SK-N-SH (cell line): ENCODE measurements at regions not wholly inside any gene's neighbourhood (a gene's known extent, or its start where the extent isn't known, plus 50 kb on each side); places are given as distances from the start of the nearest gene placed in this dataset.

Experiments
- CTCF ChIA-PET: fragments of 300-600, 350-600 bp; formaldehyde crosslinking; extraction: SDS; loops from one replicate; lab custom pipeline; 2021; lab: Yijun Ruan, JAX
- POLR2A ChIA-PET: fragments of 350-600 bp; sonication (Branson Sonifier 250); formaldehyde crosslinking; extraction: SDS; loops from one replicate; lab custom pipeline; 2020; ENCODE audit warnings: antibody characterized with exemption, inconsistent platforms; lab: Yijun Ruan, JAX
- DNase-seq: peaks from one replicate; pipeline ENCODE4 v3.0.0; 2012
- H2AFZ ChIP-seq: fragments of 200-600 bp; sonication (generic); 2 replicates; pipeline ENCODE4 v1.8.1; 2016; ENCODE audit warnings: antibody characterized with exemption, mild to moderate bottlenecking, low read depth
- H3F3A ChIP-seq: fragments of 200-600 bp; sonication (generic); replicated peaks from 2 replicates; pipeline ENCODE3; 2016; ENCODE audit warnings: antibody characterized with exemption, mild to moderate bottlenecking; ENCODE audit not compliant: insufficient read depth
- H3K27ac ChIP-seq, 2 experiments: fragments of 200-500 bp in 1 of 2; fragments of 200-600 bp in 1 of 2; sonication (Bioruptor generic) in 1 of 2; sonication (generic), shearing (Covaris generic) in 1 of 2; 2 replicates each; pipeline versions ENCODE4 v1.5.1 to v1.6.1; 2014 to 2016; ENCODE audit warnings: low read depth in 2 of 2, inconsistent platforms in 1 of 2, low read length in 1 of 2, mild to moderate bottlenecking in 1 of 2, mixed read lengths in 1 of 2
- H3K27me3 ChIP-seq: fragments of 200-600 bp; sonication (generic), shearing (Covaris generic); 2 replicates; pipeline ENCODE4 v1.6.1; 2016; ENCODE audit warnings: mixed run types; ENCODE audit not compliant: insufficient read depth
- H3K36me3 ChIP-seq, 2 experiments: fragments of 200-500 bp in 1 of 2; fragments of 200-600 bp in 1 of 2; sonication (Bioruptor generic) in 1 of 2; sonication (generic) in 1 of 2; replicated peaks in 1 of 2; 2 replicates each; pipeline versions ENCODE3 to v1.5.1; 2014 to 2016; ENCODE audit warnings: low read length in 1 of 2, mild to moderate bottlenecking in 1 of 2; ENCODE audit not compliant: insufficient read depth in 2 of 2, control insufficient read depth in 1 of 2
- H3K4me1 ChIP-seq, 2 experiments: fragments of 200-500 bp in 1 of 2; fragments of 200-600 bp in 1 of 2; sonication (Bioruptor generic) in 1 of 2; sonication (generic), shearing (Covaris generic) in 1 of 2; 2 replicates each; pipeline versions ENCODE4 v1.5.1 to v1.6.1; 2014 to 2016; ENCODE audit warnings: low read depth in 1 of 2, low read length in 1 of 2, mixed run types in 1 of 2; ENCODE audit not compliant: insufficient read depth in 2 of 2, control insufficient read depth in 1 of 2
- H3K4me2 ChIP-seq: fragments of 200-600 bp; sonication (generic), shearing (Covaris generic); 2 replicates; pipeline ENCODE4 v1.6.1; 2017; ENCODE audit warnings: mixed run types
- H3K4me3 ChIP-seq, 2 experiments: fragments of 200-500 bp in 1 of 2; fragments of 200-600 bp in 1 of 2; sonication (Bioruptor generic) in 1 of 2; sonication (generic), shearing (Covaris generic) in 1 of 2; 2 replicates each; pipeline versions ENCODE4 v1.5.1 to v1.8.1; 2014 to 2016; ENCODE audit warnings: low read depth in 2 of 2, inconsistent platforms in 1 of 2, low read length in 1 of 2, mild to moderate bottlenecking in 1 of 2, mixed read lengths in 1 of 2, moderate library complexity in 1 of 2
- H3K79me2 ChIP-seq: fragments of 200-600 bp; sonication (generic); 2 replicates; pipeline ENCODE4 v1.8.1; 2017; ENCODE audit warnings: mild to moderate bottlenecking; ENCODE audit not compliant: insufficient read depth
- H3K9ac ChIP-seq: fragments of 200-600 bp; sonication (generic); 2 replicates; pipeline ENCODE4 v1.6.1; 2017; ENCODE audit warnings: mixed run types
- H3K9me2 ChIP-seq: fragments of 200-600 bp; sonication (generic); 2 replicates; pipeline ENCODE4 v1.6.1; 2017; ENCODE audit warnings: mixed run types
- H3K9me3 ChIP-seq: fragments of 200-600 bp; sonication (generic); 2 replicates; pipeline ENCODE4 v1.6.1; 2017; ENCODE audit warnings: mixed run types, mild to moderate bottlenecking, moderate library complexity
- H4K20me1 ChIP-seq: fragments of 200-600 bp; sonication (generic); 2 replicates; pipeline ENCODE4 v1.6.1; 2017; ENCODE audit warnings: mild to moderate bottlenecking, mixed run types; ENCODE audit not compliant: insufficient read depth
- CTCF ChIP-seq: fragments of 200-600 bp; sonication (generic); IDR thresholded peaks from 2 replicates; pipeline ENCODE4 v1.6.1; 2017; ENCODE audit warnings: antibody characterized with exemption, mild to moderate bottlenecking, moderate library complexity
- ELF1 ChIP-seq: IDR thresholded peaks from 2 replicates; pipeline ENCODE4 v1.4.0; 2012
- EZH2phosphoT487 ChIP-seq: fragments of 200-600 bp; sonication (generic); IDR thresholded peaks from 2 replicates; pipeline ENCODE4 v1.6.1; 2017; ENCODE audit warnings: low read depth, mixed run types, mild to moderate bottlenecking, antibody characterized with exemption, moderate library complexity, borderline replicate concordance
- FOSL2 ChIP-seq: IDR thresholded peaks from 2 replicates; pipeline ENCODE4 v1.4.0; 2012; ENCODE audit warnings: low read depth, mild to moderate bottlenecking, moderate library complexity, borderline replicate concordance
- GABPA ChIP-seq: IDR thresholded peaks from 2 replicates; pipeline ENCODE4 v1.4.0; 2012; ENCODE audit warnings: low read depth, mild to moderate bottlenecking
- MAX ChIP-seq: IDR thresholded peaks from 2 replicates; pipeline ENCODE4 v1.4.0; 2012; ENCODE audit warnings: low read depth
- MXI1 ChIP-seq: IDR thresholded peaks from 2 replicates; pipeline ENCODE4 v1.6.1; 2012; ENCODE audit warnings: mild to moderate bottlenecking, low read depth, low read length, improper control_type of control experiment
- NRF1 ChIP-seq: IDR thresholded peaks from 2 replicates; pipeline ENCODE4 v1.6.1; 2012; ENCODE audit warnings: low read depth, mild to moderate bottlenecking, low read length
- POLR2AphosphoS5 ChIP-seq: IDR thresholded peaks from 2 replicates; pipeline ENCODE4 v1.6.1; 2012; ENCODE audit warnings: low read depth, low read length
- RAD21 ChIP-seq: IDR thresholded peaks from 2 replicates; pipeline ENCODE4 v1.6.1; 2012; ENCODE audit warnings: mild to moderate bottlenecking, low read length
- TCF12 ChIP-seq: IDR thresholded peaks from 2 replicates; pipeline ENCODE4 v1.4.0; 2012
- TEAD4 ChIP-seq: IDR thresholded peaks from 2 replicates; pipeline ENCODE4 v1.4.0; 2012; ENCODE audit warnings: mild to moderate bottlenecking, borderline replicate concordance; ENCODE audit not compliant: insufficient read depth
- WGBS: methylation state at CpG from one replicate; pipeline ENCODE4 v1.1.6; 2017; ENCODE audit warnings: low lambda C conversion rate; 5-methylcytosine and 5-hydroxymethylcytosine counted together

- Histone ChIP-seq H3K4me2 (no peak overlapping the region), H3K36me3 (no peaks in the 10 kb centered on the region), H2AFZ (no peak overlapping the region), H3K27me3 (no peaks in the 10 kb centered on the region), H3K4me1 (no peaks in the 10 kb centered on the region), H3K9me2 (no peaks in the 10 kb centered on the region), H3K79me2 (no peaks in the 10 kb centered on the region), H3K27ac (no peak overlapping the region), H3F3A (no peaks in the 10 kb centered on the region), H3K9ac (no peak overlapping the region), H3K9me3 (no peaks in the 10 kb centered on the region), H4K20me1 (no peaks in the 10 kb centered on the region), H3K4me3 (no peak overlapping the region)
- no peak for TF ChIP-seq TCF12
- no peak for TF ChIP-seq ELF1
- TF ChIP-seq MAX, result no peak
- no peak for TF ChIP-seq EZH2phosphoT487
- no peak for TF ChIP-seq NRF1
- 72% methylated on average over 3 of the region's 3 CpGs for WGBS
- POLR2A ChIA-PET, result no interaction called here
- CTCF ChIA-PET, result no interaction called here
- DNase-seq, result no peak
Measured at GRCh38 chr1:105208581-105208980, 1458.9 kb downstream of the AMY1C start.

GRCh38 chr1:105210747-105211146, 1461.0 kb downstream of the AMY1C start:
- CTCF ChIA-PET, result no interaction called here
- POLR2A ChIA-PET, result no interaction called here
- H4K20me1 ChIP-seq, result no peaks in the 10 kb centered on the region
- H2AFZ ChIP-seq, result no peak overlapping the region
- H3K4me1 ChIP-seq, result no peaks in the 10 kb centered on the region
- H3K36me3 ChIP-seq, result no peaks in the 10 kb centered on the region
- H3K9me3 ChIP-seq, result no peaks in the 10 kb centered on the region
- H3K9ac ChIP-seq, result no peak overlapping the region
- H3K27ac ChIP-seq, result no peak overlapping the region
- H3K4me3 ChIP-seq, result no peak overlapping the region
- H3F3A ChIP-seq, result no peaks in the 10 kb centered on the region
- DNase-seq, result no peak
- TF ChIP-seq MXI1 (no peak), GABPA (no peak), FOSL2 (no peak), NRF1 (no peak)
- TF ChIP-seq, all 33 proteins: peak for 0
- Histone ChIP-seq H3K27me3 (no peaks in the 10 kb centered on the region), H3K4me2 (no peak overlapping the region), H3K79me2 (no peaks in the 10 kb centered on the region), H3K9me2 (no peaks in the 10 kb centered on the region)

- no peak overlapping the region for H3K4me3 ChIP-seq
- H3K9me2 ChIP-seq, result no peaks in the 10 kb centered on the region
- no peak overlapping the region for H2AFZ ChIP-seq
- H4K20me1 ChIP-seq, result no peaks in the 10 kb centered on the region
- no peak overlapping the region for H3K4me2 ChIP-seq
- no peaks in the 10 kb centered on the region; the same call in 1 of the 2 replicates for H3K9me3 ChIP-seq
- no peaks in the 10 kb centered on the region for H3K79me2 ChIP-seq
- no peaks in the 10 kb centered on the region for H3K27me3 ChIP-seq
- no peaks in the 10 kb centered on the region for H3K36me3 ChIP-seq
- CTCF ChIA-PET, result no interaction called here
- WGBS, result 3% methylated on average over 1 of the region's 1 CpG
- H3F3A ChIP-seq, result no peaks in the 10 kb centered on the region
- no peak overlapping the region for H3K9ac ChIP-seq
- no peak for DNase-seq
- no peak overlapping the region for H3K27ac ChIP-seq
- no peak for TF ChIP-seq POLR2AphosphoS5
- TF ChIP-seq RAD21, result no peak
- no peak for TF ChIP-seq CTCF
- no peak for TF ChIP-seq TEAD4
- POLR2A ChIA-PET, result no interaction called here
- H3K4me1 ChIP-seq, result no peaks in the 10 kb centered on the region
Measured at GRCh38 chr1:105231378-105231777, 1481.7 kb downstream of the AMY1C start.
